ENCODE measurements at regions not wholly inside any gene's neighbourhood (a gene's known extent, or its start where the extent isn't known, plus 50 kb on each side); places are given as distances from the start of the nearest gene placed in this dataset.
"Not testable (repeated sequence)": the region's sequence is repeated elsewhere in the genome, so short reads cannot be mapped to it uniquely, and the experiment has no call there.

DNA sequence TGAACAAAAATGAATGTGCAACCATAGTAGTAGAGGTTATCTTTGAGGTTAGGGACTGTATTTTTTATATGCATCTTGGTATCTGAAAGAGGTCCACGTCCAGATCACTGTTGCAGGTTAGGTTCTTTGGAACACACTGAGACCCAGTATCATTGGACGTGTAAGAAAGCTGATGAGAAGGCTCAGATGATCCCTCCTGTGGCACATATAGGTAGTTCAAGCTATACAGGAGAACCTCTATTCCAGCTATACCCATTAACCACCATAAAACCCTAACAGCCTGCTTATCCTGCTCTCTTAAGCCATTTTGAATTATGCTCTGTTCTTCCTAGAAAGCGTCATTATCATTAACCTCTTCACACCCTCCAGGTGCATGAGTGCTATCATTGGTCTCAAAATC lies 930.7 kb upstream of the HS3ST1 start:
- TF ChIP-seq, protein P1, sequence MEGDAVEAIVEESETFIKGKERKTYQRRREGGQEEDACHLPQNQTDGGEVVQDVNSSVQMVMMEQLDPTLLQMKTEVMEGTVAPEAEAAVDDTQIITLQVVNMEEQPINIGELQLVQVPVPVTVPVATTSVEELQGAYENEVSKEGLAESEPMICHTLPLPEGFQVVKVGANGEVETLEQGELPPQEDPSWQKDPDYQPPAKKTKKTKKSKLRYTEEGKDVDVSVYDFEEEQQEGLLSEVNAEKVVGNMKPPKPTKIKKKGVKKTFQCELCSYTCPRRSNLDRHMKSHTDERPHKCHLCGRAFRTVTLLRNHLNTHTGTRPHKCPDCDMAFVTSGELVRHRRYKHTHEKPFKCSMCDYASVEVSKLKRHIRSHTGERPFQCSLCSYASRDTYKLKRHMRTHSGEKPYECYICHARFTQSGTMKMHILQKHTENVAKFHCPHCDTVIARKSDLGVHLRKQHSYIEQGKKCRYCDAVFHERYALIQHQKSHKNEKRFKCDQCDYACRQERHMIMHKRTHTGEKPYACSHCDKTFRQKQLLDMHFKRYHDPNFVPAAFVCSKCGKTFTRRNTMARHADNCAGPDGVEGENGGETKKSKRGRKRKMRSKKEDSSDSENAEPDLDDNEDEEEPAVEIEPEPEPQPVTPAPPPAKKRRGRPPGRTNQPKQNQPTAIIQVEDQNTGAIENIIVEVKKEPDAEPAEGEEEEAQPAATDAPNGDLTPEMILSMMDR (IDR thresholded peaks at IDR 0.05; ENCODE audit: insufficient read depth, missing control alignments) = no peak
- no peak for FAIRE-seq
- DNase-seq (ENCODE audit: insufficient read length, low spot score) = no peak

DNA sequence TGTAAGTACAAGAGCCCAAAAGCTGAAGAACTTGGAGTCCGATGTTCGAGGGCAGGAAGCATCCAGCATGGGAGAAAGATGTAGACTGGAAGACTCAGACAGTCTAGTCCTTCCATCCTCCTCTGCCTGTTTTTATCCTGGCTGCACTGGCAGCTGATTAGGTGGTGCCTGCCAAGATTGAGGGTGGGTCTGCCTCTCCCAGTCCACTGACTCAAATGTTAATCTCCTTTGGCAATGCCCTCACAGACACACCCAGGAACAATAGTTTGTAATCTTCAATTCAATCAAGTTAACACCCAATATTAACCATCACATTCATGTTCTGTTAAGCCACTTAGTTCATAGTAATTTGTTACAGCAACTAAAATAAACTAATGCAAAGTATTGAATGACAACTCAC lies 904.4 kb upstream of the HS3ST1 start:
- not testable (repeated sequence) for FAIRE-seq; DNase-seq (ENCODE audit: insufficient read length, low spot score)

DNA sequence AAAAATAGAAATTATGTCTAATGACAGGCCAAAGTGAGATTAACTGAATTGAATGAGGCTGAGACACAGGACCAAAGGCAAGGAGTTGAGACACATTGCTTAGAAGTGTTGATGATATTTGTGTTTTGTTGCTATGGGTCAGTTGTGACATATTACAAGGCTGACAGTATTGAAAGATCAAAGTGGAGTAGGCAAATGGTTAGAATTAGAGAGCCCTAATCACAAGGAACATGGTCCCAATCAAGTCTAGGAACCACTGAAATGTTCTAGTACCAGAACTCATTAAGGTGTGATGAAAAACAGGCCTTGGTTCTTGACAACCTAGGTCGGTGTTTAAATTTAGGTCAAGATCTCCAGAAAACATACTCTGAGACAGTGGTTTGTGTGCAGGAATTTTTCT lies 896.3 kb upstream of the HS3ST1 start:
- TF ChIP-seq, protein P1 (IDR thresholded peaks at IDR 0.05; ENCODE audit: insufficient read depth, missing control alignments) = no peak
- DNase-seq (ENCODE audit: insufficient read length, low spot score) (no peak), FAIRE-seq (no peak)

DNA sequence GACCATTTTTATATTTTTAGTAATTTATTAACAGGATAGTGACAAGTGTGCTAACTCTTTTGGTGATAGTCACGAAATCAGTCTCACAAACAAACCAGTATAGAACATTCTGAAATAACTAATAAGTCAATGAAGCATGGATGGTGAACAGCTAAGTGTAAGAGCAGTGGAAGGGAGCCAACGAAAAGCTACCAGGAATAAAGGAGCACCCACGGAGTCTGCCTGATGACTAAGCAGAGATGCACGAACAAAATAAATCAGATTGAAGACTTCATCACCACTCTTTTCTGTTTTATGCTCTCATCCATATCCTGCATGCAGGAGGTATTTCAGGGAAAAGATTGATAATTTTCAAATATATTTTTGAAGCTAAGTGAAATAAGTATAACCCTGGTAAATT lies 891.1 kb upstream of the HS3ST1 start:
- FAIRE-seq (no peak), DNase-seq (ENCODE audit: insufficient read length, low spot score) (no peak)
- TF ChIP-seq, protein P1 (IDR thresholded peaks at IDR 0.05; ENCODE audit: insufficient read depth, missing control alignments) = no peak

DNA sequence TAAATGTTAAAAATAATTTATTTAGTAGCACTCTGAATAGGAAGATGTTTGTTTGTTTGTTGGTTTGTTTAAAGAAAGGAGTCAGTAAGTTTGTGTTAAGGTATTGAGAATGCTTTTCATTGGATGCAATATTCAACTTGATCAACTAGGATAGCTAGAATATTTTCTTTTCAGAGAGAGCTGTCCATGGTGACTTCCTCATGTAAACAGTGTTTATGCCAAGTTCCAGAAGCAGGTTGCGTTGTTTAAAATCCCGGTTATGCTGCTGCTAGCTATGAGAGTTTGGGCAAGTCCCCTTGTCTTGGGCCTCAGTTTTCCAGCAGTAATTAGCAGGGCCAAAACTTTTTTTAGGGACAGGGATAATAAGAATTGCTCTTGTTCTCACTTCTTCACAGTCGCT lies 876.2 kb upstream of the HS3ST1 start:
- DNase-seq (ENCODE audit: insufficient read length, low spot score) (no peak), FAIRE-seq (no peak)
- TF ChIP-seq, protein P1 (IDR thresholded peaks at IDR 0.05; ENCODE audit: insufficient read depth, missing control alignments) = no peak

DNA sequence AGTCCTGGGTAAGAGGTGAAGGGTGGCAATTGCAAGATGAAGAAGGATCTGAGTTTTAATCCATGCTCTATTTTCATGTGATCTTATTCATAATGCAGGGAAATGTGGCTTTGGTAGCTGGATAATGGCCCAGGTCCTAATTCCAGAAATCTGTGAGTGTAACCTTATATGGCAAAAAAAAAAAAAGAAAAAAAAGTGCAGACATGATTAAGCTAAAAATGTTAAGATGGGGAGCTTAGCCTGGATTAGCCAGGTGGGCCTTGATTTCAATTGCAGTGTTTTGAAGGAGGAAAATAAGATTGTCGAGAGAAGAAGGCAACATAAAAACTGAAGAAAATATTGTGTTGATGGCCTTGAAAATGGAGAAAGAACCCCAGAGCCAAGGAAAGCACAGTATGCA lies 867.7 kb upstream of the HS3ST1 start:
- FAIRE-seq = peak; percentile 89
- DNase-seq (ENCODE audit: insufficient read length, low spot score) = no peak
- TF ChIP-seq, protein P1 (IDR thresholded peaks at IDR 0.05; ENCODE audit: insufficient read depth, missing control alignments) = no peak

DNA sequence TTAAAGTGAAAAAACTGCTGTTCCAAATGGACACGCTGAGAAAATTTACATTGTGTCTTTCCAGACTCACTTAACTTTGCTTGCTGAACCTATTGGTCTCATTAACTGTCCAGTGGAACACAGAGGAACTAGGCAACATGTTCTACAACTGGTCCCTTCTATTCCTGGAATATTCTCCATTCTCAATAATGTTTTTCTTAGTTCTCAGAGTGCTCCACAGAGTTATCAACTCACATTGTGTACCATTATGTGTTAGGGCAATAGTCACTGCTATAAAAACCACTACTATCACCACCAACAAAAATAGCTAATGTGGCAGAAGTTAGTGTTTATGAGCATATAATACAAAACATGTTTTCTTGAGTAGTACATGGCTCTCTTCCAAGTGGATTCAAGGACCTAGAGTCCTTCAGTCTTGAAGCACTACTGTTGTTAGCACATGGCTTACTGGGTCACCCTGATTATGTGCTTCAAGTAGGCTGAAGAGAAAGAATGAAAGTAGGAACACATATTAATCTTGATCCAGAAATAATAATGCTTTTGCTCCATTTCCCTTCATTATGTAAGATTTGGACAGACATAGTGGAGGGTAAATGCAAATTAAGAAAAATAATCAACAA lies 865.3 kb upstream of the HS3ST1 start:
- TF ChIP-seq, protein P1 (IDR thresholded peaks at IDR 0.05; ENCODE audit: insufficient read depth, missing control alignments) = no peak
- DNase-seq (ENCODE audit: insufficient read length, low spot score) = no peak
- FAIRE-seq = no peak

DNA sequence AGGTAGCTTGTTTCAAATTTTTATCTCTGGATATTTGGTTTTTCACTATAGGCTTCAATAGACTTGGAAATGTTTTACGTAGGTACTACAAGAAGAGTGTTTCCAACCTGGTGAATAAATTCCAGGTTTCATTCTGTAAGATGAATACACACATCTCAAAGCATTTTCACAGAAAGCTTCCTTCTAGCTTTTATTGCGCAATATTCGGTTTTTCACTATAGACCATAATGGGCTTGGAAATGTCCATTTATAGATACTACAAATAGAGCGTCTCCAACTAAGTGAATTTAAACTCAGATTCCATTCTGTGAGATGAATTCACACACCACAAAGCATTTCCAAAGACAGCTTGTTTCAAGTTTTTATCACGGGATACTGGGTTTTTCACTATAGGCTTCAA lies 857.7 kb upstream of the HS3ST1 start:
- FAIRE-seq = no peak
- TF ChIP-seq, protein P1 (IDR thresholded peaks at IDR 0.05; ENCODE audit: insufficient read depth, missing control alignments) = no peak
- DNase-seq (ENCODE audit: insufficient read length, low spot score) = no peak

Measured in D721Med (cell line).